ENCODE measurements at regions not wholly inside any gene's neighbourhood (a gene's known extent, or its start where the extent isn't known, plus 50 kb on each side); places are given as distances from the start of the nearest gene placed in this dataset.

GRCh38 chr15:81744364-81744763, 301.5 kb downstream of the MEX3B start:
- TF ChIP-seq CTCF (IDR thresholded peaks at IDR 0.05) (no peak), POLR2A (IDR thresholded peaks at IDR 0.05) (no peak)
